Stimulated activated CD4-positive, alpha-beta T cell treated with anti-CD3 and anti-CD28 coated beads, TNF-alpha, amount 100 ng/mL, for 48 hours (primary cell): ENCODE measurements at regions not wholly inside any gene's neighbourhood (a gene's known extent, or its start where the extent isn't known, plus 50 kb on each side); places are given as distances from the start of the nearest gene placed in this dataset.
"Not testable (repeated sequence)": the region's sequence is repeated elsewhere in the genome, so short reads cannot be mapped to it uniquely, and the experiment has no call there.

Experiments used
- DNase-seq, 3 donors: peaks; one replicate each; pipeline ENCODE4 v3.0.0-alpha.2; 2020; ENCODE audit warnings: low read depth in 3 of 3

DNA sequence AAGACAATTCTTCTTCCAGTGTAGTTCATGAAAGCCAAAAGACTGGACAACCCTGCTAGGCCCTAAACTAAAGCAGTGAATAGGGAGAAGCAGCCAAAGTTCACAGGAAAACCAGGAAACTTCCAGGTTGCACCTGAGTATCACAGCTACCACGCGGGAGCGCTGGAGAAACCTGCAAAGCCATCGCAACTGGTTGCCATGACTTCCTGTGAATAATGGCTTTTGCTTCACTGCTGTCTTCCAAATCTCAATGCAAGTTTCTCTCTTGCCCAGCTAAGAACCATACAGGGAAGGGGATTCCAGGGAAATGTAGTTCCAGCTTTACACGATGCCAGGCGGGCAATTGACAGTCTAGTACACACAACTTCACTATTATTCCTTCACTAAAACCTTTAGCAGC, 114.1 kb downstream of the GXYLT1 start:
- DNase-seq = no peak

DNA sequence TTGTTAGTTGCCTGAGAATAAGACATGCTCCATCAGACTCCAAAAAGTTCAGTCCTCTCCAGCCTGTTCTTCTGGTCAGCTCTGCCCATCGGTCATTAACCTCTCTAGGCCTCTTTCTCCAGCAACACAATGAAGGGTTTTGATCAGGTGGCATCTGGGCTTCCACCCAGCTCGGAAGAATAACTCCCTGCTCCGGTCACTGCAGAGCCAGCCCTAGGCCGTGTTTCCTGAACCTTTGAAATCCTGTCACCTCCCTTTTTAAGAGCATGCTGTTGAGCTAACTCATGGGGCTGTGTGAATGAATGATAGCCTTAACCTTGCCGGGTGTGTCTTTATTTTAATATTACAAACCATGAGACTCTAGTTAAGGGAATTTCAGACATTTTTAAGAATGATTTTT, 117.1 kb downstream of the GXYLT1 start:
- no peak for DNase-seq

DNA sequence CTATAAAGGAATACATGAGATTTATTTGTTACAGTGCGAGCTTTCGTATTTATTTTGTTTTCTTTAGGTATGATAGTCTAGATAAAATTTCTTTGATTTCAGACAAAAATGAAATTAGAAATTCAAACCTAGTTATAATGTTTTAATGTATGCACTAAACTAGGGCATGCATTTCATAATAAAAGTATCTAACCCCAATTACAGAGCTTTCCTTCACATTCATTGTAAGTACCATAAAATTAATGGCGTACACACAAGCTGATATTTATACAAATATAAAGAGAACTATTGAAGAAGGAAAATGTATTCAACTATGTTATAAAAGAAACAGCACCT, 120.2 kb downstream of the GXYLT1 start:
- DNase-seq = no peak

DNA sequence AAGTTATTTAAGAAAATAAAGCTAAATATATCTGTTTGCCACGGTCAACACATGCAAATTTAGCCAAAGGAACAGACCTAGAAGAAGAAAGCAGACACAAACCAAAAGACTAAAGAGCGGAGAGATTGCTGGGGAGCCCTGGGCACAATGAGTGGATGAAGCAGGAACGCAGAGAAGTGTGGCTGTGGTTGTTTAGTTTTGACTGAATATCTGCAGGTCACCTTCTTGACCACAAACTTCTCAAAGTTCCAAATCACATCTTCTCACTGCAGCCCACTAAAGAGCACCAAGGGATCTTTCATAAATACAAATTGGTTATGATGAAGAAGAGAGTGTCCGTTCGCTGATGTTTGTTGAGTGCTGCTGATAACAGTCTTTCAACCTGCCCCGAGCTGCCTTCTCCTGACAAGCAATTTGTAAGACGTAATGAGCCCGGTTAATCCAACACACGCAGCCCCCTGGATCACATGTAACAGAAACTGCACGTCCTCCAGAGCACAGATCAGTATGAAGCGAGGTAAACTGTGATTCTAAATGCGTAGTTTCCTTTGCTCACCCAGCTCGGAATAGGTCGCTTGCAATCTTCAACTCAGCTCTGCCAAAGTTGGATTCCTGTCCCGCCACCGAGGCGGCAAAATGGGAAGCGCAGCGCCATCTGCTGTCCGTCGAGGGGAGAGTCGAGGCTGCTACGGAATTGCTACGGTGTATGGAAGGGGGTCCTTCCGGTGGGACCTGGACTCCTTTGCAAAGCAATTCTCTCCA, 120.8 kb downstream of the GXYLT1 start:
- peak; percentile 43 to 52 (median 49) for DNase-seq

DNA sequence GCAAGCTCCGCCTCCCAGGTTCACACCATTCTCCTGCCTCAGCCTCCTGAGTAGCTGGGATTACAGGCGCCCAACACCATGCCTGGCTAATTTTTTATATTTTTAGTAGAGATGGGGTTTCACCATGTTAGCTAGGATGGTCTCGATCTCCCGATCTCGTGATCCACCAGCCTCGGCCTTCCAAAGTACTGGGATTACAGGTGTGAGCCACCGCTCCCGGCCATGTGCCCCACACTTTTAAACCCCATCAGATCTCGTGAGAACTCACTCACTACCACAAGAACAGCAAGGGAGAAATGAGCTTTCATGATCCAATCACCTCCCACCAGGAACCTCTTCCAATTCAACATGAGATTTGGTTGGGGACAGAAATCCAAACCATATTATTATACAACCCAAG, 122.7 kb downstream of the GXYLT1 start:
- not testable (repeated sequence) for DNase-seq

DNA sequence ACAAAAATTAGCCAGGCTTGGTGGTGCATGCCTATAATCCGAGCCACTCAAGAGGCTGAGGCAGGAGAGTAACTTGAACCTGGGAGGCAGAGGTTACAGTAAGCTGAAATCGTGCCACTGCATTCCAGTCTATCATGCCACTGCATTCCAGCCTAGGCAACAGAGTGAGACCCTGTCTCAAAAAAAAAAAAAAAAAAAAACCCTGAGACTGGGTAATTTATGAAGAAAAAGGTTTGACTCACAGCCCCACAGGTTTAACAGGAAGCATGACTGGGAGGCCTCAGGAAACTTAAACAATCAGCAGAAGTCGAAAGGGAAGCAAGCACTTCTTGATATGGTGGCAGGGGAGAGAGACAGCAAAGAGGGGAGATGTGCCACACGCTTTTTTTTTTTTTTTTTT, 123.2 kb downstream of the GXYLT1 start:
- DNase-seq = no peak

DNA sequence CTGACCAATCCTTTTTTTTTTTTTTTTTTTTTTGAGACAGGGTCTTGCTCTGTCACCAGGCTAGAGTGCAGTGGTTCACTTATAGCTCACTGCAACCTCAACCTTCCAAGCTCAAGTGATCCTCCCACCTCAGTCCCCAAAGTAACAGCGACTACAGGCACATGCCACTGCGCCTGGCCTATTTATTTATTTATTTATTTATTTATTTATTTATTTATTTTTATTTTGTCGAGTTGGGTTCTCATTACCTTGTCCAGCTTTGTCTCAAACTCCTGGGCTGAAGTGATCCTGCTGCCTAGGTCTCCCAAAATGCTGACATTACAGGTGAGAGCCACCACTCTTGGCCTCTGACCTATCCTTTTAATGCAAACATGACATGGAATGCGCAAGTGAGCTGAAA, 124.4 kb downstream of the GXYLT1 start:
- DNase-seq = no peak

DNA sequence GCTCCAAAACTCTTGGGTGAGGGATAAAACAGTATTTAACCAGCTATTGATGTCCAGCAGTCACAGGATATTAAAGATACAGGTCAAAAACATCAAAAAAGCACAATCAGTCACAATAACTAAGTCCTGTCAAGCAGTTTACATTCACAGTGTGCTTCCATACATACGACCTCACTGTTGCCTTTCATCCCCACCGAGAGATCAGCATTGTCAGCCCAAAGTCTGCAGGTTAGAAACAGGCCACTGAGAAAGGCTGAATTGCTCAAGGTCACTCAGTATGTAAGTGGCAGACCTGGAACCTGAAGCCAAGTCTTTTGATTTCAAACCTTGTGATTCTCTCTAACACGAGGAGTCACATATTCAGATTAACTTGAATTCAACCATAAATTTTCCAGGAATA, 124.9 kb downstream of the GXYLT1 start:
- DNase-seq = no peak

DNA sequence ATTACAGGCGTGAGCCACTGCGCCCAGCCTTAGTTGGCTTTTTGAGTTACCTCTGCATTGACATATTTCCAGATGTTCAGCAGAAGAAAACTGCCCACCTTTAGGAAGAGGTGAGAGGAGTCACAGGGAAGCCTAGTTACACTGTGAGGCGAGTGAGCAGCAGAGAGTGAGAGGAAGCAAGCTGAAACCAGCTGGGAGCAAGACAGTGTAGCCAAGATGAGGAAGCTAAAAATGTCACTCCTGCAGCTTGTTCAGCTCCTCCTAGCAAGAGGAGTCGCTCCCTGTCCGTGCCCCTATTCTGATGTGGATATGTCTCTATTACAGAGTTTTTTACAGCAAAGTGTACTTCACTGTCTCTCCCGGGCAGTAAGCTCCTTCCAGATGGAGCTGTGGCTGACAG, 127.6 kb downstream of the GXYLT1 start:
- no peak for DNase-seq

DNA sequence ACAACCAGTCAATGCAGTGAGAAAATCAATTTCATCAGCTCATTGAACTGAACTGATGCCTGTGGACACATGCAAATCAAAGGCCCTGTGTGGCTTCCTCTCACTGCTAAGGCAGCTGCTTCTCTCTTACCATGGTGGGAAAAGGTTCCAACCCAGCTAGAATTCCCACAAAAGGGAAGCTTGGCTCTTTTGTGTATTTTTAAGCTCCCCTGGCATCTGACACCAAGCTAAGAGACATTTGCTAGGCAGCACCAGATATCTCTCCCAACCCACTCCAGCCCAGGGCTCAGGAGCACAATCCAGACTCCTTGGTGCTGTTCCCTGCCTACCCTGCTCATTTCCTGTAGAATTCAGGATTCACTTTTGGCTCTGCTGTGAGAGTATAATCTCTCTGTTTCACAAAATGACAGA, 129.6 kb downstream of the GXYLT1 start:
- DNase-seq = no peak

DNA sequence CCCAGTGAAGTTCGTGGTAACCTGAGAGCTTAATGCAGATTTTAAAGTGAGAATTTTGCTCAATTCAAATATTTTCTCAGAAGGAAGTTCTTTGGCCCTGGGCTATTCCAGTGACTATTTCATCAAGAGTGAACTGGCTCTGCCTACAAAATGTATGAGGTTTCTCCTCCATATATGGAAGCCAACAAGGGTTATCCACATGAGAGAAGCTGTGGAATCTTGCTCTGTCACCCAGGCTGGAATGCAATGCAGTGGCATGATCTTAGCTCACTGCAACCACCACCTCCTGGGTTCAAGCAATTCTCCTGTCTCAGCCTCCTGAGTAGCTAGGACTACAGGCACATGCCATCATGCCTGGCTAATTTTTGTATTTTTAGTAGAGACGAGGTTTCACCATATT, 132.2 kb downstream of the GXYLT1 start:
- not testable (repeated sequence) for DNase-seq

DNA sequence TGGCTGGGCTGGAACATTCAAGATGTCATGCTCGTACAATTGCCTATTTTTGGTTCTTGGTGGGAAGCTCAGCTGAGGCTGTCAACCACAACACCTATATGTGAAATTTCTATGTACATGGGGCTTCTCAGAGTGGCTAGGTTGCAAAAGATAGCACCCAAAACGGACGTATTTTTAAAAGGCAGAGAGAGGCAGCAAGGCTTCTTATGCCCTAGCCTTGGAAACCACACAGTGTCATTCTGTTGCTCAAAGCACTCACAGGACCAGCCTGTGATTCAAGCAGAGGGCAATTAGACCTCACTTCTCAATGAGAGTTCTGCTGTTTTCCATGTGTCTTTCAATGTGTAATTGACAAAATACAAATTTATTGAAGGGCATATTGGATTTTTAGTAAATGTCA, 134.0 kb downstream of the GXYLT1 start:
- DNase-seq = no peak

DNA sequence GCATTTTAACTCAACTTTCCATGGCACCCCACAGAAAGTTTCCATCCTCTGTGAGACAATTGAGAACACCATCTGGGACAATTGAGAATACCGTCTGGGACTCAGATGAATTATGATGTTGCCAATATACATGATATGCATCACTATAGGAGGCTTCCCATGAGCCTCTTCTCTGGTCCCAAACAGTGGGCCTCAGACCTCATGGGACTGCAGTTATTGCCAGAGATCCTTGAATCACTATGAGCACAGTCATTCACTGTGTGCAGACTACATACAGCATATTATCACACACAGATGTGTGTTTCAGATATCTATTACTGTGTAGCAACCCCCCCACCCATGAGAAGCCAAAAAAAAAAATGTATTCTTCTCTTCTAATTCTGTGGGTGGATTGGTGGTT, 134.4 kb downstream of the GXYLT1 start:
- DNase-seq = no peak

DNA sequence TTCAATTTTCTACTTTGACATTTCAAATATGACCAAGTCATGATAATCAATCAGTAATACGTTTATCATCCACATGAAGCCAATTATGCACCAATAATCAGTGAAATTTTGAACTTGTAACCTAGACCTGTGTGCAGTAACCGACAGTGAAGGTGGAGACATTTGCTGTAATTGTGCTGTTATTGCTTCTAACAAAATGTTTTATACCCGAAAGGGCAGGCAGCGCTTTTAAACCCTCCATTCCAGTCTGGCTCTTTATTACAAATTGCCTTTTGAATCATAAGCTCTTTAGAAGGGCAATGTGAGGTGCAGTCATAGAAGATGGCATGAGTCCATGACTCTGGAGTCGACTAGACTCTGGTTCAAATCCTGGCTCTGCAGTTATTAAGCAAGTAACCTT, 135.7 kb downstream of the GXYLT1 start:
- no peak for DNase-seq

DNA sequence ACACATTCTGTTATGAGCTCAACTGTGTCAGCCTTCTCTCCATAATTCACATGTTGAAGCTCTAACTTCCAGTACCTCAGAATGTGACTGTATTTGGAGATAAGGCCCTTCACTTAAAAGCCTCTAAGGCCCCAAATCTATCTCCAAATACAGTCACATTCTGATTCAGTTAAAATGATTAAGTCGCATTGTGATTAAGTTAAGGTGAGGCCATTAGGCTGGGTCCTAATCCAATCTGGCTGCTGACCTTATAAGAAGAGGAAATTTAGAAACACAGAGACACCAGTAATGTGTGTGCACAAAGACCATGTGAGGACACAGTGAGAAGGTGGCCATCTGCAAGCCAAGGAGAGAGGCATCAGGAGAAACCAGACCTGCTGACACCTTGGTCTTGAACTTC, 141.6 kb downstream of the GXYLT1 start:
- no peak for DNase-seq

DNA sequence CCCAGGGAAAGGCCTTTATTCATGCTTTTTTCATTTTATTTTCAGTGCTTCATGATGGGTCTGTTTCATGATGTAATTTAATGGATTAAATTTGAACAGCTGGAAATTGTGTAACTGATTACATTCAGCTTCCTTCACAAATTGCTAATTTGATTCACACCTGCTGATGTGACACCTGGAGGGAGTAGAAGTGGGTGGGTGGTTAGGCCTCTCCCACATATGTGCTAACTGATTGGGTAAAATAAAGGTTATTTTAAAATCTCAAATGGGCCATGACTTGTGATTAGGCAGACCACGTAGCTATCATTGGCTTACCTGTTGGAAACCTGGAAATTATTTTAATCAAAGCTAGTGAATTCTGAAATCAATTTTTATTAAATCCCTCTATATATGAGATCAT, 142.1 kb downstream of the GXYLT1 start:
- DNase-seq = no peak

DNA sequence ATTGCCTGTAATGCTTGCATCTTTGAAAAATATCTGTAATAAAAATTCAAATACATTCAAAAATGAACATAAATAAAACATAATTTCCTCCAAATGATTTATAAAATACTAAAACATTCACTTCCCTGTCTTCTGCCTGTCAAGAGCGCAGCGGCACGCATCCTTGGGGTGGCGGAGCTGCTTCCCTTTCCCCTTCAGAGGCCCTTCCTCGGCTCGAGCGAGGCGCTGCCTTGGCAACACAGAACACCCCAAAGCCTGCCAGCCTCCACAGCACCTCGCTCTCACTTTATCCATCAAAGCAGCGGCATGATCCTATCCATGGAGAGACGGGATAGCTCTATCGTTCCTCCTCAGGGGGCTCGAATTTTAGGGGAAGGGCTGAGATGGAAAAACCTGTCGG, 146.2 kb downstream of the GXYLT1 start:
- DNase-seq = no peak

DNA sequence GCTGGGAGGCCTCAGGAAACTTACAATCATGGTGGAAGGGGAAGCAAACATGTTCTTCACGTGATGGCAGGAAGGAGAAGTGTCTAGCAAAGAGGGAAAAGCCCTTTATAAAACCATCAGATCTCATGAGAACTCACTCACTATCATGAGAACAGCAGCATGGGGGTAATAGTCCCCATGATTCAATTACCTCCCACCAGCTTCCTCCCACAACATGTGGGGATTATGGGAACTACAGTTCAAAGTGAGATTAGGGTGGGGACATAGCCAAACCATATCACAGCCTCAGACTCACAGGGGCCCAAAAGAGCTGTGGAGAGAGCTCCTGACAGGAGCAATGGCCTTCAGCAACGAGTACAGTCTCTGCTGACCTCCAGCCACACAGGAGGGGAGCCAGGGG, 151.4 kb downstream of the GXYLT1 start:
- no peak for DNase-seq

DNA sequence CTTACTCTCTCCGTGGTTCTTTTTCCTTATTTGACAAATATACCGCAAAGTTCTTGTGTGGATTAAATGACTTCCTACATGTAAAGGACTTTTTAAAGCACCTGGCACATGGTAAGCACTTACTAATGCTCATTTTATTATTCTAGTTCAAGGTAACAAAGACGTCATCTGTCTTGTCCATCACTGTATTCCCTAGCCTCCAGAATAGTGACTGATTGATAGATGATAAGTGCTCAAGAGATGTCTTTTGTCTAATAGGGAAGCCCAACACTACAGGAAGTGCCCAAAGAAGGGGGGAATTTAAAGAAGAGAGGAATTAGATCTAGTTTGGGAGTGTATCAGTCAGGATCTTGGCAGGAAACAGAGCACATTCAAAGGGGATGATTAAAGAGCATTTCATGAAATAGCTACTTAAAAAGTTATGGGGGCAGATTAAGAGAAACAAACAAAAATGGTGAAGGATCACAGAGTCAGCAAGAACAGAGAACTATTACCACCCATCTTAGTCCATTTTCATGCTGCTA, 151.9 kb downstream of the GXYLT1 start:
- no peak for DNase-seq

DNA sequence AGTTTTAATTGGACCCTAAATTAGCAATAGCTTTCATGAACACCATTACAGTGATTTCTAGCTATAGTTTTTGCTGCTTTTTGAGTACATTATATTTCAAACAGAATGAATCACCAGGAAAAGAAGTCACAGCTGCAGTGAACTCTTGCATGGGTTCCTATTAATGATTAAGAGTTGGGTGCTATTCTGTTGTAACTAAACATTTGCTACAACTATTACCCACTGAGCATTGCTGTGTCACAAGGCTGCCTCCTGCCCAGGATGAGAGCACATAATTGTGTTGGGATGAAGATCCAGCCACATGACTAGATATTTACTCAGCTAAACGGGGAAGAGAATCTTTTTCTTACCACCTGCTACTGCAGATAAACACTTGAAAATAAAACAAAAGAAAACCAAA, 152.7 kb downstream of the GXYLT1 start:
- DNase-seq = no peak

DNA sequence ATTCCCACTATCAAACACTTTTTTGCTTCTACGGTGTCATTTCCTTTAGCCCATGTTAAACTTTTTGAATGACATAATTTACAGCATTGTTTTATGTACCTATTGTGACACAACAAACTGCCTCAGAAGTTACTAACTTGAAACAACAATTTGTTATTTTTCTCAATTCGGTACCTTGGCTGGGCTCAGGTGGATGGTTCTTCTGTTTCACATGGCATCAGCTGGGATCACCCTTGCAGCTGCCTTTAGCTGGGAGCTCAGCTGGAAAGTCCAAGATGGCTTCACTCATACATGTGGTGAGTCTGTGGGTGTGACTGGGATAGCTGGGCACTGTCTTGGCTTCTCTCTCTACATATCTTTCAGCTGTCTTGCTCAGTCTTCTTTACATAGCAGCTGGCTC, 156.0 kb downstream of the GXYLT1 start:
- DNase-seq = no peak

DNA sequence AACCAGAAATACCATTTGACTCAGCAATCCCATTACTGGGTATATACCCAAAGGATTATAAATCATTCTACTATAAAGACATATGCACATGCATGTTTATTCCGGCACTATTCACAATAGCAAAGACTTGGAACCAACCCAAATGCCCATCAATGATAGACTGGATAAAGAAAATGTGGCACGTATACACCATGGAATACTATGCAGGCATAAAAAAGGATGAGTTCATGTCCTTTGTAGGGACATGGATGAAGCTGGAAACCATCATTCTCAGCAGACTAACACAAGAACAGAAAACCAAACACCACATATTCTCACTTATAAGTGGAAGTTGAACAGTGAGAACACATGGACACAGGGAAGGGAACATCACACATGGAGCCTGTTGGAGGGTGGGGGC, 158.2 kb downstream of the GXYLT1 start:
- not testable (repeated sequence) for DNase-seq

DNA sequence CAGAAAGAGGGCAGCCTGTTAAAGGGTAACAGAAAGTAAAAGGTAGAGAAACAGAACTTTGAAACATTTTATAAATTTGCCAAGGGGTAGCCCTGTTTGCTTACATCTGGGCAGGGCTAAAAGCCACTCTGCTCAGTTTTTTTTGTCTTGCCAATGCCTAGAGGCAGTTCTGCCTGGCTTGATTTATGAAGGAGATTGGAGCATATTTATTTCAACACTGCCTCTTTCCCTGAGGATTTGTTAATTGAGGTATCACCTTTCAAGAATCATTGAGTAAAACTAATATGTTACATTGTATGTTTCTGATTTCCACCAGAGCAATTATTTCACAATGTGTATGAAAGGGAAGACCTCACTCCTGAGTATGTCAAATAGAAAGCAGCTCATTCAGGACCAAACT, 160.8 kb downstream of the GXYLT1 start:
- DNase-seq = no peak

DNA sequence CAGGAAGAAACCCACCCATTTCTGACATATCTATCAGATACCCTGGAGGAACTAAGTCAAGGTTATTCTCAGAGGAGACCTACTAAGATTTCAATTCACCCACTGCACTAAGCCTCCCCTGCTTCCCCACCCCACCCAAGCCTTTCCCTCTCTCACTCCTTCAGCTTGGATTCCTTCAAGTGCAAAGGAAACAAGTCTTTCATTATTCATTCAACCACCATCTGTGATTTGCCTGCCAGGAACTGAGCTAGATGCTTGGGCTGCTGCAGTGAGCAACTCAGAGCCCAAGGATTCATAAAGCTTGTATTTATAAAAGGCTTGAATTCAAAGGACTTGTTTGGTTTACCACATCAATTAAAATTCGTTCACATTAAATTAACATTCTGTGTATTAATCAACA, 161.3 kb downstream of the GXYLT1 start:
- no peak for DNase-seq
